ENCODE measurements at regions not wholly inside any gene's neighbourhood (a gene's known extent, or its start where the extent isn't known, plus 50 kb on each side); places are given as distances from the start of the nearest gene placed in this dataset.

DNA sequence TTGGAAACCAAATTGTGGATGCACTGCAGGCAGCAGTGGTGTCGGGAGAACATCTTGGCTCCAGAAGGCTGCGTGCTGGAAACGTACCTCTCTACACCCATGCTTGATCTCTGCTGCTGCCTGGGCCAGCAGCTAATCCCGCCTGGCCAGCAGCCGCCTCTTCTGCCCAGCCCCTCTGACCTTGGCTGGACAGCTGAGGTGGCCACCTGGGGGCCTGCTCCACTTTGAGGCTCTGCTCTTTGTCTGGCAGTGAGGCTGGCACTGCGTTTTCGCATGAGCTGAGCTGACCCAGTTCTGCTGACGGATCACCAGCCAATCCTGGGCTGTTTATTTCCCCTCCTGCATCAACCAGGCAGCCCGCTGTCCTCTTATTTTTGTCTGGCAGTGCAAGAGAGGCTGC lies 154.9 kb downstream of the TENT4A start:
- TF ChIP-seq CTCF (IDR thresholded peaks at IDR 0.05) (no peak), POLR2A (IDR thresholded peaks at IDR 0.05) (no peak)

All from esophagus squamous epithelium (tissue), 4 donors.